ENCODE measurements at regions not wholly inside any gene's neighbourhood (a gene's known extent, or its start where the extent isn't known, plus 50 kb on each side); places are given as distances from the start of the nearest gene placed in this dataset.

DNA sequence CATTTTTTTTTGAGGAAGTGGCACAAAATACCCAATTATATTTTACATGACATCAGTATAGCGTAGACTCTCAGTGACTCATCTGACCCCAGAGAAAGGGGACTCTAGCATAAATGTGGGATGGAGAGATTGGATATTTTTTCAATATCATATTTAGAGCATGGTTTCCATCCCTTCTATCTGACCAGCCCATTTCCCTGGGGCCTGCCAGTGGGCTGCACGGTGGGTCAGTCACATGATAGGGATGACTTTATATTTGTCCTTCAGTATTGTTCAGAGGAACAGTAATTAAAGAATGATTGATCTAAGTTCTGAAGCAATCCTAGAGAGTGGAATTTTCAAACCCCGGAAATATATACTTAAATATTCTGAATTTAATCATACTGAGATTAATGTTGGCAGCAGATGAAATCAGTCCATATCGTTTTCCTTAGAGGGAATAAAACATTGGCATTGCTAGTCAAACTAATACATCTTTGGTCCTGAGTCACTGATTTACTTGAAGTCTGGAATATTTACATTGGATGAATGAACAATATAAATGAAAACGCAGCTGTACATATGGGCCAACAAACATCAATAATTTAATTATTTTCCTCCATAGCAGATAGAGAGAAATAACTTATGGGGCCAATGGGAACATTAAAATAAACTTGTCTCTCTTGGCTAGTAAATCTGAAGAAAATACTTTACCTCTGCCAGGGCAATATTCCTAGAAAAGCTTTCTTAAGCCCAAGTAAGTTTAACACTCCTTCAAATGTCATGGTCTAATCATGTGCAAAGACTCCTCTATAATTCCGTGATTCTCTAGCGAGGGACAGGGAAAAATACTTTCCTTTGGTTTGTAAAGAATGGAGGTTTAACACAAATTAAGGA lies 563.6 kb upstream of the PKDCC start:
- DNase-seq (ENCODE audit: low read depth in 2 of 2), result no peak

GRCh38 chr2:41484858-41485234 lies 563.0 kb upstream of the PKDCC start:
- no peak for DNase-seq (ENCODE audit: low read depth in 2 of 2)

DNA sequence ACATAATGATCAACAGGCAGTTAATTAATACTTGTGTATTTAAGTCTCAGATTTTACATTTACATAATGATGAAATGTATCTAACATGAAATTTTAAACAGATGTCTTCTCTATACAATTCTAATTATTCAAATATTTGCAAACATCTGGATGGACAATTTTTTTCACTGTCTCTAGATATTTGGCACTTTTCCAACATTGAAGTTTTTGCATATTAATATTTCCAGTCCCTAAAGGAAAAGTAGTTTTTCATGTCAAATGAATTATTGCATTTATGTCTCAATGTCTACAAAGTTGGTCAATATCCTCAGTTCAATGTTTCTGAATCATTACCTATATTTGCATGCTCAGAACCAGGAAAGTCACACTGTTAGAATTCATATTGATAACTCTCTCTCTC lies 560.9 kb upstream of the PKDCC start:
- no peak for DNase-seq (ENCODE audit: low read depth in 2 of 2)

DNA sequence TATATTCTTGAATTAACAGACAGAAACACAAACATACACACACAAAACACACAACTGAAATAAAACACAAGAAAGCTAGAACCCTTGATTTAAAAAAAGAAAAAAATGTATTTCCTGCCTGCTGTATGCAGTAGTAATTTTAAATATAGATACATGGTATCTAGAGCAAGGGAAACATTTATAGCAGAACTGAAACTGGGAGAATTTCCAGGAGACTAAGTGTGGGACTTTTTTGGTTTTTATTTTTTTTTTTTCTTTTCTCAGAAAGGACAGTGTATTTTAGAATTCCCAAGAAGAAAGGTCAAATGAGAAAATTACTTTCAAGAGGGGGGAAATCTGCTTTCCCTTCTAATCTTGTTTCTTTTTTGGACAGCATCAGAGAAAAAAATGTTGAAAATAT lies 558.9 kb upstream of the PKDCC start:
- DNase-seq (ENCODE audit: low read depth in 2 of 2), result no peak

DNA sequence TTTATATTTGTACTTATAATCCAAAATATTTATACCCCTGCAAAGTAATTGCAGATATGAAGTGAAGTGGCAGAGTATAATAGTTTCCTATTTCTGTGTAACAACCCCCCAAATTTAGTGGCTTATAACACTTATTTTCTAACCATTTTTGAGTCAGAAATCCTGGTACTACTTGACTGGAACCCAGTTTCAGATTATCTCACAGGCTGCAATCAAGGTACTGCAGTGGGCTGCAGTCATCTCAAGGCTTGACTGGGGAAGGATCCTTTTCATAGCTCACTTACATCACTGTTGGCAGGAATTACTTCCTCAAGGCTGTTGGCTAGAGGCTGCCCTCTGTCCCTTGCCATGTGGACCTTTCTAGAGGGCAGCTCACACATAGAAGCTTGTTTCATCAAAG lies 558.2 kb upstream of the PKDCC start:
- DNase-seq (ENCODE audit: low read depth in 2 of 2), result no peak

- no peak for DNase-seq (ENCODE audit: low read depth in 2 of 2)
These were observed 552.8 kb upstream of the PKDCC start for GRCh38 chr2:41495050-41495449.

GRCh38 chr2:41496908-41497307 lies 550.9 kb upstream of the PKDCC start:
- no peak for DNase-seq (ENCODE audit: low read depth in 2 of 2)

DNA sequence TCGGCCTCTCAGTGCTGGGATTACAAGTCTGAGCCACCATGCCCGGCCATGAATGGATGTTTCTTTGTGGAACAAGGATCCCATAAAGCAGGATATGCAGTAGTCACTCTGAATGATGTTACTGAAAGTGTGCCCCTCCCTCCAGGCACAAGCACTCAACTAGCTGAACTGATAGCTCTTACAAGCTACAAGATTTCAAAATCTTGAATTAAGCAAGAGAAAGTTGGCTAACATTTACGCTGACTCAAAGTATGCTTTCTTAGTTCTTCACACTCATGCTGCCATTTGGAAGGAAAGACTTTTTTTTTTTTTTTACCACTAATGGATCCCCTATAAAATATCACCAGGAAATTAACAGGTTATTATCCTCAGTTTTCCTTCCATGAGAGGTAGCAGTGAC lies 549.0 kb upstream of the PKDCC start:
- DNase-seq (ENCODE audit: low read depth in 2 of 2), result no peak

GRCh38 chr2:41500895-41501294 lies 546.9 kb upstream of the PKDCC start:
- no peak for DNase-seq (ENCODE audit: low read depth in 2 of 2)

DNA sequence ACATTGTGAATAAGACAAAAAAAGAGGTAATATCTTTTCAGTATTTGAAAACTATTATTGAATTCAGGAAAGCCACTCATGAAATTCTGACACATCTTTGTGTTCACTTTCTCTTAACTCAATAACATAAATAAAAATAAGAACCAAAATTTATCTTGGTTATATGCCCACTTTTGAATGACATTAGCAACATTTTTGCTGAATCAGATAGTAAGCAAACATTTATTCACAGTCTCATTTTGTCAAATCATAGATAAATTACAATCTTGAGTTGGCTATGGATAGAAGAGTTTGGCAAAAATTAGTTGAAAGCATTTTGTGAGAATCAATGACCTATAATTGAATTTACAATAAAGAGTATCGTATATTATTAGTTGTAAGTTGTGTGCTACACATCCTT lies 545.1 kb upstream of the PKDCC start:
- DNase-seq (ENCODE audit: low read depth in 2 of 2), result no peak

- no peak for DNase-seq (ENCODE audit: low read depth in 2 of 2)
These were observed 543.3 kb upstream of the PKDCC start for GRCh38 chr2:41504532-41504931.

DNA sequence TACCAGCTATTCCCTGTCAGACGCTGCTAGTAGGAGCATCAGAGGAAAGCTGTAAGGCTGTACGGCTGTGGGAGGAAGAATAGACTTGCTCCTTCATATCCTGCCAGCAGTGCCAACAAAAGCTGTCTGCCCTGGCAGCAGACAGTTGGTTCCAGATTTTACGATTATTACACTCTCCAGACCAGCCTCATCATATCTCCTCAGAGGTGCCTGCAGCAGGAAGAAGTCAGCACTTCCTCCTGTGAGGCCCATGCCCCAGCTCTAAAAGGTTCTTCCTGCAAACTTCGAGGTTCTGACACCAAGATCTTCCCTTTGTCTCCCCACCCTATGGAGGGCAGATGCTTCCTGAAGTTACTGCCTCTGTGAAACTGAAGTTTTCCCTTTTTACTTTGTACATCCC lies 537.7 kb upstream of the PKDCC start:
- DNase-seq (ENCODE audit: low read depth in 2 of 2), result no peak

DNA sequence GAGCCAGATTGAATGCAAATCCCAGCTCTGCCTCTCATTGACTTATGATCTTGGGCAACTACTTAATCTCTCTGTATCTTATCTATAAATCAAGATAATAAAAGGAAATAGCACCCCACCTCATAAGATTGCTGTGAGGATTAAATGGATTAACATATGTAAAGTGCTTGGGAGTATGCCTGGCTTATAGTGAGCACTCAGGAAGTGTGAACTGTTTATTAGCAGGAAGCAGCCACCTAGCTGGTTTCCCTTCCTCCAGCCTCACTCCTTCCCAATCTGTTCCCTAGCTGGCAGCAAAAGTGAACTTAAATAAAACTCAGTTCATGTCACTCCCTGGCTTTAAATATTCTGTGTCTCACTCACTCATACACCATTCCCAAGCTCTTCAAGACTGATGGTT lies 526.6 kb upstream of the PKDCC start:
- no peak for DNase-seq (ENCODE audit: low read depth in 2 of 2)

GRCh38 chr2:41527525-41528323 lies 520.1 kb upstream of the PKDCC start:
- DNase-seq (ENCODE audit: low read depth in 2 of 2), result no peak

- DNase-seq (ENCODE audit: low read depth in 2 of 2), result no peak
These were observed 512.2 kb upstream of the PKDCC start for GRCh38 chr2:41535575-41535974.

DNA sequence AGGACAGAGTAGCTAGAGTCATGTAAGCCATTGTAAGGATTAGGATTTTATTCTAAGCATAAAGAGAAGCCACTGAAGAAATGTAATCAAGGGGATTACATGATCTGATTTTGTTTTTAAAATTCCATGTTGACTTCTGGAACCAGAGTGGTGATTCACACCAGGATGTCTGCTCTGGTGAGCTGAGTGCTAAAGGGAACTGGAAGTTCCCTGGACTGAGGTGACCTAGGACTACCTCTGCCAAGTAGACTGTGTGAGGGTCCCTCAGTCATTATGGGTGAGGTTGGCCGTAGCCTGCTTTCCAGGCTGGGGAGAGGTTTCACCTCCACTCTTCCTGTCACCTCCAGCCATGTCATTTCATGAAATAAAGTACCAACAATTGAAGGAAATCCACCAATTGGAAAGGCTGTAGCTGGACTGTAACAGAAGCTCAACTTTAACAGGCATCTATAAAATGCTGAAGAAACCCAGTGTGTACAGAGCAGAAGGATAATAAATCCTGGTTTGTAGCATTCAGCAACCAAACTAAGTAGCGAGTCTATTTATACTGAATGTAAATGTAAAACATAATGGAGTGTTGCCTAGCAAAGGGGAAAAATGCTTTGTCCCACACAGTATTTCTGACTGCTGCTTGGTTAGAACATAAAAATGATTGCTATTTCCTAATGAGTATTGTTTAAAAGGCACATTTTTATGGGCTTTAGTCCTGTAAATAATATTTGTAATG lies 507.4 kb upstream of the PKDCC start:
- no peak for DNase-seq (ENCODE audit: low read depth in 2 of 2)

GRCh38 chr2:41543726-41544125 lies 504.1 kb upstream of the PKDCC start:
- DNase-seq (ENCODE audit: low read depth in 2 of 2), result no peak

GRCh38 chr2:41544709-41545108 lies 503.1 kb upstream of the PKDCC start:
- DNase-seq (ENCODE audit: low read depth in 2 of 2), result no peak

DNA sequence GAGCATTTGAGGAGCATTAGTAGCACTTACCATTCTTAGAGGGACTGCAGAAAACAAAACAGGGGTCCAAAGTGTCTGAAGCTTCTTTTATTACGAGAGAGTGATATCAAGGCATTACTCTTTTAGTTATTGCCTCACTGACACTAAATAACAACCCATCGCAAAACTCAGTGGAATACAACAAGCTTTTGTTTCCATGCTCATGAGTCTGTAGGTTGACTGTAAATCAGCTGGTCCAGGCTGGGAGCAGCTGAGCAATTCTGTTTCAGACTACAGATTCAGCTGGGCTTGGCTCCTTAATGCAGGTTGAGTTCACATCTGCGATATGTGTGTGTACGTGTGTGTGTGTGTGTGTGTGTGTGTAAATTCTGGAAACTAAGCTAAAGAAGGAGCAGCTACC lies 501.8 kb upstream of the PKDCC start:
- no peak for DNase-seq (ENCODE audit: low read depth in 2 of 2)

DNA sequence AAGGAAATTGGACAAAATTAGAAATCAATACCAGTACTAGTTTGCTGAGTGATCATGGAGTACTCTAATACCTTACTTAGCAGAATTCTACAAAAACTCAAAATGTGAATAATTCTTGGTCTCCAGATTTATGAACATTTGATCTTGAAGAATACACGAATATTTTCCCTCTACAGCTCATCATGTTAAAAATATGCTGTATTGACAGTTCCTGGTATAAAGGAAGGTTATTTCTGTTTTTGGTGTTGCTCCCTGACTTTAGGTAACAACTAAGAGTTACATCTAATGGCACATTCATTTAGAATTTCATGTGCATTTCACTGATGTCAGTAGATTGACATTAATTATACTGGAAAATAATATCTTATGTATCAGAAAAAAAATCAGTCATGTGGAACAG lies 479.2 kb upstream of the PKDCC start:
- no peak for DNase-seq (ENCODE audit: low read depth in 2 of 2)

GRCh38 chr2:41572154-41572553 lies 475.7 kb upstream of the PKDCC start:
- no peak for DNase-seq (ENCODE audit: low read depth in 2 of 2)

DNA sequence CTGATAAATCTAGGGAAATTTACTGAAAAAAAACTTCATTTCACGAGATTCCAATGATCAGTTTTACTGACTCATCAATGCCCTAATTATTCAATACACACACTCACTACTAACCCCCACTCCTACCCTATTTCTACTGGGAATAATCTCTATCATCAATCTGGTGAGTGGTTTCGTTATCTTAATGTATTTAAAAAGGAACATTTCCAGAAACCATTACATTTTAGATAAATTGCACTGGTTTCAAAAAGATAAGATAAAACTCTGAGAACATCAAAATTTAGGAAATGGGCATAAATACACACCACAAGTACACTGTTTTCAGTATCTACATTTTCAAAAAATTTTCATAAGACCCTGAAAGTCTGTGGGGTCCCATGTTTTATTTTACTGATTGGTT lies 471.4 kb upstream of the PKDCC start:
- no peak for DNase-seq (ENCODE audit: low read depth in 2 of 2)

DNA sequence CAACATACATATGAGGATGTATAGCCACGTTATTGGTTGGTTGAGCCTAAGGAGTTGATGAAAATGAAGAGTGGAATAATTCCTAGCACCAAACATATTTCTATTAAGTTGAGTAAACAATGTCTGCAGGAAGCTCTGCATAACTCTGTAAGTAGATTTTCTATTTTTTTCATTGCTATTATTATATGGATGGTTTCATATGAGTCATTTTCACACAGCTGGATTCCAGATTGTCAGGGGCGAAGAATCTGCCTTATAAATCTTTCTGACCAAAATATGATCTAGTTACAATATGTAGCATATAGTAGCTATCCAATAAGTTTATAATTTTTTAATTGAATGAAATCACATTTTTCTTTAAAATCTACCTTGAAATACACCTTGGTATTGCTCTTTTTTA lies 468.0 kb upstream of the PKDCC start:
- DNase-seq (ENCODE audit: low read depth in 2 of 2), result no peak
